NCI-H510A (cell line): ENCODE measurements at regions not wholly inside any gene's neighbourhood (a gene's known extent, or its start where the extent isn't known, plus 50 kb on each side); places are given as distances from the start of the nearest gene placed in this dataset.

ENCODE experiments used
- DNase-seq: peaks from one replicate; lab custom pipeline; 2025; lab: John Stamatoyannopoulos, UW

GRCh38 chrX:23540532-23540931 lies 126.8 kb upstream of the PRDX4 start:
- no peak for DNase-seq

GRCh38 chrX:23548164-23548563 lies 119.1 kb upstream of the PRDX4 start:
- DNase-seq, result no peak

- DNase-seq, result no peak
These were observed 115.0 kb upstream of the PRDX4 start for GRCh38 chrX:23552303-23552702.

- DNase-seq, result no peak
These were observed 113.0 kb upstream of the PRDX4 start for GRCh38 chrX:23554304-23554703.

GRCh38 chrX:23557070-23557469 lies 110.2 kb upstream of the PRDX4 start:
- no peak for DNase-seq

GRCh38 chrX:23559975-23560374 lies 107.3 kb upstream of the PRDX4 start:
- DNase-seq, result no peak

- no peak for DNase-seq
These were observed 96.5 kb upstream of the PRDX4 start for GRCh38 chrX:23570674-23571343.

- DNase-seq, result no peak
These were observed 92.0 kb upstream of the PRDX4 start for GRCh38 chrX:23575281-23575680.

GRCh38 chrX:23578079-23578478 lies 89.2 kb upstream of the PRDX4 start:
- no peak for DNase-seq

GRCh38 chrX:23589496-23589895 lies 77.8 kb upstream of the PRDX4 start:
- DNase-seq, result no peak

- no peak for DNase-seq
These were observed 74.6 kb upstream of the PRDX4 start for GRCh38 chrX:23592741-23593140.

- DNase-seq, result no peak
These were observed 68.7 kb upstream of the PRDX4 start for GRCh38 chrX:23598575-23598974.

- no peak for DNase-seq
These were observed 63.8 kb upstream of the PRDX4 start for GRCh38 chrX:23603501-23603900.

- no peak for DNase-seq
These were observed 56.8 kb upstream of the PRDX4 start for GRCh38 chrX:23610495-23610894.

- DNase-seq, result no peak
These were observed 54.4 kb upstream of the PRDX4 start for GRCh38 chrX:23612846-23613245.

- no peak for DNase-seq
These were observed 50.9 kb upstream of the PRDX4 start for GRCh38 chrX:23616361-23616760.
